ENCODE measurements at regions not wholly inside any gene's neighbourhood (a gene's known extent, or its start where the extent isn't known, plus 50 kb on each side); places are given as distances from the start of the nearest gene placed in this dataset.

DNA sequence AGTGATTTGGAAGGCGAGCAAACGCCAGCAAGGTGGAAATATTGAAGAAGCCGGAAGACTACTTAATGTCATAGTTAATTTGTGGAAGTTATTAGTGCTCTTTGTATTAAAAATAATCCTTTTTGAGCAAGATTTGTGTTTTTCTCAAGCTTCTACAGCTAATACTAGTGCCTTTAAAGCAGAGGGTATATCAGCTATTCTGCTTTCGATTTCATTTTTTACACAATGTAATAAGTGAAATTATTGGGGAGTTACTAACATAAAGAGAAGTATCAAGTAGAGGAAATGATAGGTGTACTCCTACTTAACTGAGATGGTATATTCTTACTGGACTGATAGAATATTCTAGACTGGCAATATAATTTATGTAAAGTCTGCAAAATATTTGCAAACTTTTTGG, 392.4 kb upstream of the DCN start:
- Histone ChIP-seq H3K27me3 (ENCODE audit: insufficient read depth, low read depth) (no peaks in the 10 kb centered on the region), H3K4me1 (ENCODE audit: low read depth, poor library complexity, severe bottlenecking) (peaks cover 22% of the 10 kb centered on the region), H3K36me3 (ENCODE audit: insufficient read depth) (no peaks in the 10 kb centered on the region), H3K4me3 (IDR thresholded peaks at IDR 0.05; ENCODE audit: insufficient read depth, low read depth, low read length) (no peak overlapping the region), H2AFZ (ENCODE audit: low read depth) (no peak overlapping the region), H3K9ac (no peak overlapping the region), H3K4me2 (peak overlapping the region; percentile 21; the same call in 1 of the 2 replicates), H4K20me1 (ENCODE audit: insufficient read depth) (no peaks in the 10 kb centered on the region), H3K79me2 (ENCODE audit: insufficient read depth, low read depth) (no peaks in the 10 kb centered on the region), H3K27ac (peak overlapping the region; percentile 22; the same call in 1 of the 2 replicates)
- no peak for TF ChIP-seq CTCF (conservative IDR thresholded peaks at IDR 0.05; ENCODE audit: low read depth, low read length)

DNA sequence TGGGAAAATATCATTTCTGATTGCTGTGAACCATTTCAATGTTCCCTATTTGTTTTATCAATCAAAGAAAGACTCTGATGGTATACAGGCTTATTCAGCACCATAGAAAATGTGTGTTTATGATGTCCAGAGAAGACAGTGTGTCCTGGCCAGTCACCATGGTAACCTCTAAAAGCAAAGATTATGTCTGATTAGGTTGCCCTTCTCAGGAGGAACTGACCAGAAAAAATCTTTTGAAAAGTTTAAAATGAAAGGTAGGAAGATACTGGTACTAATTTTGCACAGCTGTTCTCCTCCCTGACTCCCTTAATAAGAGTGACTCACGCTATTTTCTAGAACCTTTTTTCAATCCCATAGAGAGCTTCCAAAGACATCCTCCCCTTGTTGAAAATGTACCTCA, 391.8 kb upstream of the DCN start:
- no peak overlapping the region; the same call in 1 of the 2 replicates for H3K27ac ChIP-seq
- H3K4me2 ChIP-seq = peak overlapping the region; percentile 21; the same call in 1 of the 2 replicates
- H3K9ac ChIP-seq = no peak overlapping the region

DNA sequence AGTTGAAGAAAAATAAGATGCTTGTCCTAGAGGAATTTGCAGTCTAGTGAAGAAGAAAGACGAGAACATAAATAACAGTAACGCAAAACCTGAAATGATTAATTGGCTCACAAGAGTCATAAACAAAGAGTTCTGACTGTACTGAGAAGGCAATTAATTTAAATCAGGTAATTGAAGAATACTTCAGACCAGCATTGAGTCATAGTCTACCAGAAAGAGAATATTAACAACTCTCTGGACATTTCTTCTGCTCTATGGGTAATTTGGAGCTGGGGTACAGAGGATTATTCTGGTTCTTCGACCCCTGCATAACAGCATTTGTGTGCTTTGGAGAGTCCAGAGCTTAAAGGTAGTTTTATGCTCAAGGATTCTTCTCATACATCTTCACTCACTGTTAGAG, 390.3 kb upstream of the DCN start:
- no peaks in the 10 kb centered on the region for H3K27me3 ChIP-seq (ENCODE audit: insufficient read depth, low read depth)
- no peak overlapping the region for H2AFZ ChIP-seq (ENCODE audit: low read depth)
- H3K4me2 ChIP-seq = no peak overlapping the region
- peaks cover 14% of the 10 kb centered on the region for H3K4me1 ChIP-seq (ENCODE audit: low read depth, poor library complexity, severe bottlenecking)
- no peaks in the 10 kb centered on the region for H3K36me3 ChIP-seq (ENCODE audit: insufficient read depth)
- no peaks in the 10 kb centered on the region for H3K79me2 ChIP-seq (ENCODE audit: insufficient read depth, low read depth)
- no peak for TF ChIP-seq CTCF (conservative IDR thresholded peaks at IDR 0.05; ENCODE audit: low read depth, low read length)
- H3K4me3 ChIP-seq (IDR thresholded peaks at IDR 0.05; ENCODE audit: insufficient read depth, low read depth, low read length) = no peak overlapping the region
- H3K9ac ChIP-seq = no peak overlapping the region
- H3K27ac ChIP-seq = no peak overlapping the region
- no peaks in the 10 kb centered on the region for H4K20me1 ChIP-seq (ENCODE audit: insufficient read depth)

More for the DNA sequence above, 391.8 kb upstream of the DCN start:
- no peak for TF ChIP-seq CTCF (conservative IDR thresholded peaks at IDR 0.05; ENCODE audit: low read depth, low read length)
- H3K79me2 ChIP-seq (ENCODE audit: insufficient read depth, low read depth) = no peaks in the 10 kb centered on the region
- no peaks in the 10 kb centered on the region for H3K27me3 ChIP-seq (ENCODE audit: insufficient read depth, low read depth)
- H4K20me1 ChIP-seq (ENCODE audit: insufficient read depth) = no peaks in the 10 kb centered on the region
- no peak overlapping the region for H3K4me3 ChIP-seq (IDR thresholded peaks at IDR 0.05; ENCODE audit: insufficient read depth, low read depth, low read length)
- H3K36me3 ChIP-seq (ENCODE audit: insufficient read depth) = no peaks in the 10 kb centered on the region
- no peak overlapping the region for H2AFZ ChIP-seq (ENCODE audit: low read depth)
- peaks cover 22% of the 10 kb centered on the region for H3K4me1 ChIP-seq (ENCODE audit: low read depth, poor library complexity, severe bottlenecking)

DNA sequence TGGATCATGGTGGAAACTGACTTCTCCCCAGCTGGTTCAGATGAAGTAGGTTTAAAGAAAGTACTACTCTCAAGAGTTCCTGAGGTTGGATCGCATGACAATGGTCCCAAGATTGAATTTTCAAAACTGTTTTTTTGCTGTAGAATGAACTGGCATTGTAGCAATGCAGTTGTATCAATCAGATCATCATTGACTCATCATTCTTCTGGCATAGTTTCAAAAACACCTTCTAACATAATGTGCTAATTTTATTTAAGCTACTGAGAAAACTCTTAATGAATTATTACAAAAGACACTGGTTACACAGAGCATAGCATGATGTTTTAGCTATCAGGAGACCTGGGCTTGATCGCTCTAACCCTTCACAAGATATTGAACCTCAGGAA, 384.5 kb upstream of the DCN start:
- Histone ChIP-seq H3K4me2 (no peak overlapping the region), H3K4me3 (IDR thresholded peaks at IDR 0.05; ENCODE audit: insufficient read depth, low read depth, low read length) (no peak overlapping the region), H3K9ac (no peak overlapping the region), H3K79me2 (ENCODE audit: insufficient read depth, low read depth) (no peaks in the 10 kb centered on the region), H2AFZ (ENCODE audit: low read depth) (no peak overlapping the region), H3K27ac (no peak overlapping the region), H3K4me1 (ENCODE audit: low read depth, poor library complexity, severe bottlenecking) (no peaks in the 10 kb centered on the region), H3K36me3 (ENCODE audit: insufficient read depth) (no peaks in the 10 kb centered on the region), H3K27me3 (ENCODE audit: insufficient read depth, low read depth) (no peaks in the 10 kb centered on the region), H4K20me1 (ENCODE audit: insufficient read depth) (no peaks in the 10 kb centered on the region)
- no peak for TF ChIP-seq CTCF (conservative IDR thresholded peaks at IDR 0.05; ENCODE audit: low read depth, low read length)

All from KMS-11 (cell line).